ENCODE measurements at regions not wholly inside any gene's neighbourhood (a gene's known extent, or its start where the extent isn't known, plus 50 kb on each side); places are given as distances from the start of the nearest gene placed in this dataset.

DNA sequence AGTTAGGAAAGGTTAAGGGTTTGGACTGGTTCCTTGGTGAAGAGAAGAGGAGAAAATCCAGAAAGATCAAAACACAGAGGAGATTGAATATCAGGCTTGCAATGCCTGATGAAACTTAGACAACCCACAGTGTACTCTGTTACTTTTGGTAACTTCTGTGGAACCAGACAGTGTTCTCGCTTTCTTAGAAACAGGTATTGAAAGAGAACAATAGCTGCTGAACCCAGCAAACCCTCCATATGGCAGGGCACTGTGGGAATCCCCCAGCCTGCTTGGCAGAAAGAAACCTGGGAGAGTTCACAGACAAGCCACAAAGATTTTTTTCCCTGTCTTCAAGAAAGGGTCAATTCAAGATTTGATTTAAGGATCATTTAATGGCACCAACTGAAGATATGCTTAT, 342.8 kb downstream of the FOXA2 start:
- TF ChIP-seq, protein P1, sequence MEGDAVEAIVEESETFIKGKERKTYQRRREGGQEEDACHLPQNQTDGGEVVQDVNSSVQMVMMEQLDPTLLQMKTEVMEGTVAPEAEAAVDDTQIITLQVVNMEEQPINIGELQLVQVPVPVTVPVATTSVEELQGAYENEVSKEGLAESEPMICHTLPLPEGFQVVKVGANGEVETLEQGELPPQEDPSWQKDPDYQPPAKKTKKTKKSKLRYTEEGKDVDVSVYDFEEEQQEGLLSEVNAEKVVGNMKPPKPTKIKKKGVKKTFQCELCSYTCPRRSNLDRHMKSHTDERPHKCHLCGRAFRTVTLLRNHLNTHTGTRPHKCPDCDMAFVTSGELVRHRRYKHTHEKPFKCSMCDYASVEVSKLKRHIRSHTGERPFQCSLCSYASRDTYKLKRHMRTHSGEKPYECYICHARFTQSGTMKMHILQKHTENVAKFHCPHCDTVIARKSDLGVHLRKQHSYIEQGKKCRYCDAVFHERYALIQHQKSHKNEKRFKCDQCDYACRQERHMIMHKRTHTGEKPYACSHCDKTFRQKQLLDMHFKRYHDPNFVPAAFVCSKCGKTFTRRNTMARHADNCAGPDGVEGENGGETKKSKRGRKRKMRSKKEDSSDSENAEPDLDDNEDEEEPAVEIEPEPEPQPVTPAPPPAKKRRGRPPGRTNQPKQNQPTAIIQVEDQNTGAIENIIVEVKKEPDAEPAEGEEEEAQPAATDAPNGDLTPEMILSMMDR (conservative IDR thresholded peaks at IDR 0.05; ENCODE audit: low read depth, low read length), result no peak
- TF ChIP-seq EZH2 (IDR thresholded peaks at IDR 0.05; ENCODE audit: low read length, unreplicated experiment) (no peak), EZH2phosphoT487 (IDR thresholded peaks at IDR 0.05; ENCODE audit: borderline replicate concordance, low read length) (no peak)

All from PC-3 (cell line).